PFSK-1 (cell line): ENCODE measurements at regions not wholly inside any gene's neighbourhood (a gene's known extent, or its start where the extent isn't known, plus 50 kb on each side); places are given as distances from the start of the nearest gene placed in this dataset.

Experiments used
- FOXP2 ChIP-seq: optimal IDR thresholded peaks from 2 replicates; pipeline ENCODE3; 2011; ENCODE audit warnings: borderline replicate concordance, control low read depth, inconsistent platforms; ENCODE audit not compliant: insufficient read depth; ENCODE audit errors: extremely low read length, extremely low read depth
- POLR2AphosphoS5 ChIP-seq: IDR thresholded peaks from 2 replicates; pipeline ENCODE4 v1.6.1; 2012; ENCODE audit warnings: low read depth, mild to moderate bottlenecking, control low read depth, low read length, moderate library complexity
- SIN3A ChIP-seq: IDR thresholded peaks from 2 replicates; pipeline ENCODE4 v1.6.1; 2012; ENCODE audit warnings: mild to moderate bottlenecking, low read length, moderate library complexity, borderline replicate concordance; ENCODE audit not compliant: insufficient read depth
- TAF1 ChIP-seq: IDR thresholded peaks from 2 replicates; pipeline ENCODE4 v1.6.1; 2012; ENCODE audit warnings: low read length, control low read depth, borderline replicate concordance; ENCODE audit not compliant: insufficient read depth
- TF ChIP-seq, protein P1 (sequence below), 2 experiments: IDR thresholded peaks; 2 replicates each; pipeline versions ENCODE4 v1.6.1 to v1.8.0; 2011 to 2012; ENCODE audit warnings: low read depth in 2 of 2, low read length in 2 of 2, control low read depth in 1 of 2, inconsistent platforms in 1 of 2, mild to moderate bottlenecking in 1 of 2, moderate library complexity in 1 of 2; ENCODE audit not compliant: insufficient read depth in 1 of 2

GRCh38 chr5:5666076-5666365, 243.5 kb downstream of the ICE1 start:
- TF ChIP-seq, protein P1, sequence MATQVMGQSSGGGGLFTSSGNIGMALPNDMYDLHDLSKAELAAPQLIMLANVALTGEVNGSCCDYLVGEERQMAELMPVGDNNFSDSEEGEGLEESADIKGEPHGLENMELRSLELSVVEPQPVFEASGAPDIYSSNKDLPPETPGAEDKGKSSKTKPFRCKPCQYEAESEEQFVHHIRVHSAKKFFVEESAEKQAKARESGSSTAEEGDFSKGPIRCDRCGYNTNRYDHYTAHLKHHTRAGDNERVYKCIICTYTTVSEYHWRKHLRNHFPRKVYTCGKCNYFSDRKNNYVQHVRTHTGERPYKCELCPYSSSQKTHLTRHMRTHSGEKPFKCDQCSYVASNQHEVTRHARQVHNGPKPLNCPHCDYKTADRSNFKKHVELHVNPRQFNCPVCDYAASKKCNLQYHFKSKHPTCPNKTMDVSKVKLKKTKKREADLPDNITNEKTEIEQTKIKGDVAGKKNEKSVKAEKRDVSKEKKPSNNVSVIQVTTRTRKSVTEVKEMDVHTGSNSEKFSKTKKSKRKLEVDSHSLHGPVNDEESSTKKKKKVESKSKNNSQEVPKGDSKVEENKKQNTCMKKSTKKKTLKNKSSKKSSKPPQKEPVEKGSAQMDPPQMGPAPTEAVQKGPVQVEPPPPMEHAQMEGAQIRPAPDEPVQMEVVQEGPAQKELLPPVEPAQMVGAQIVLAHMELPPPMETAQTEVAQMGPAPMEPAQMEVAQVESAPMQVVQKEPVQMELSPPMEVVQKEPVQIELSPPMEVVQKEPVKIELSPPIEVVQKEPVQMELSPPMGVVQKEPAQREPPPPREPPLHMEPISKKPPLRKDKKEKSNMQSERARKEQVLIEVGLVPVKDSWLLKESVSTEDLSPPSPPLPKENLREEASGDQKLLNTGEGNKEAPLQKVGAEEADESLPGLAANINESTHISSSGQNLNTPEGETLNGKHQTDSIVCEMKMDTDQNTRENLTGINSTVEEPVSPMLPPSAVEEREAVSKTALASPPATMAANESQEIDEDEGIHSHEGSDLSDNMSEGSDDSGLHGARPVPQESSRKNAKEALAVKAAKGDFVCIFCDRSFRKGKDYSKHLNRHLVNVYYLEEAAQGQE (IDR thresholded peaks at IDR 0.05; ENCODE audit: insufficient read depth in 1 of 2, low read depth in 2 of 2, low read length in 2 of 2), result no peak
- TF ChIP-seq FOXP2 (no peak), POLR2AphosphoS5 (no peak), TAF1 (no peak)

DNA sequence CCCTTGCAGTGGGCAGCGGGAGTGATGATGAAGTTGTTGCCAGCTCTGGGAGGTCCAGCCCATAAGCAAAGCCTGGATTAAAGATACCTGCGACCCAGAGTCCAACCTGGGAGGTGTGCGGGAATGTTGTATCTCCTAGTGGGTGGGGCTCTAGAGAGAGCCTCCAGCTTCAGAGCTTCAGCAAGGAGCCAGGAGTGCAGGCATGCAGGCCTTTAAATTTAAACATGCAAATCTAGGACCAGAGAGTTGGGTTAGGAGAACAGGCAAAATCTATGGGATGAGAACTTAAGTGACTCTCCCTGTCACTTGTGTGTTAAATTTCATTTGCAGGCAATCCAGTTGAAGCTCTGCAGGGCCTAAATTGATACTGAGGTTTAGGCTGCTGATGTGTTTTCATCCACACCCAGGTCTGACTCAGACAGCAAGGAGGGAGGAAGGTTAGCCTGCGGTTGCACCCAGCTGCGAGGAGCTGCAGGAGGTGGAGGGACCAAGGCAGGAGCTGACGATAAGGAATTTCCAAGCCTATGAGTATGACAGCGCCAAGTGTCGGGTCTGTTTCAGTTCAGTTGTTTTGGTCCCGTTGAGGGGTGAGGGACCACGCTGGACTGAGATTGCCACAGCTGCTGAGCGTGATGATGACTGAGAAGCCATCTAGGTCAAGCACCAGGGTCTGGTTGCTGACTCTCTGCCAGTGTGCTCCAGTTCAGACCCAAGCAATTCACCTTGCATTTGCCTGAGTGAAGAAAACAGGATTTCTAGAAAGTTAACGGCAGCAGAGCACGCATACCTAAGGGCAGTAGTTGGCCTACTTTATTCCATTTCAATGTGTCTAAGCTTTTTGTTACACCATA, 243.0 kb downstream of the ICE1 start:
- no peak for TF ChIP-seq FOXP2
- no peak for TF ChIP-seq SIN3A
- TF ChIP-seq, protein P1 (IDR thresholded peaks at IDR 0.05; ENCODE audit: insufficient read depth in 1 of 2, low read depth in 2 of 2, low read length in 2 of 2), result no peak
- no peak for TF ChIP-seq POLR2AphosphoS5
- no peak for TF ChIP-seq TAF1

- TF ChIP-seq, protein P1 (IDR thresholded peaks at IDR 0.05; ENCODE audit: insufficient read depth in 1 of 2, low read depth in 2 of 2, low read length in 2 of 2), result no peak
- no peak for TF ChIP-seq POLR2AphosphoS5
- TF ChIP-seq SIN3A, result no peak
- TF ChIP-seq TAF1, result no peak
- TF ChIP-seq FOXP2, result no peak
Measured at GRCh38 chr5:5658889-5659465, 236.5 kb downstream of the ICE1 start.

- no peak for TF ChIP-seq SIN3A
Measured at GRCh38 chr5:5658226-5658625, 235.7 kb downstream of the ICE1 start.

GRCh38 chr5:5652181-5652580, 229.7 kb downstream of the ICE1 start:
- TF ChIP-seq, protein P1 (IDR thresholded peaks at IDR 0.05; ENCODE audit: insufficient read depth in 1 of 2, low read depth in 2 of 2, low read length in 2 of 2), result no peak
- TF ChIP-seq POLR2AphosphoS5, result no peak
- TF ChIP-seq SIN3A, result no peak
- no peak for TF ChIP-seq TAF1
